Naive thymus-derived CD8-positive, alpha-beta T cell (primary cell): ENCODE measurements at regions not wholly inside any gene's neighbourhood (a gene's known extent, or its start where the extent isn't known, plus 50 kb on each side); places are given as distances from the start of the nearest gene placed in this dataset.

ENCODE experiments used
- ATAC-seq, 2 donors: fragments of 150-1000 bp; cut with Tn5 transposase in 1 of 2; sonication (Bioruptor Pico), chemical (Tn5 transposase) in 1 of 2; 1 replicate in 1 of 2; 2 replicates in 1 of 2; pipeline ENCODE4 v1.10.0; 2021; ENCODE audit warnings: mild to moderate bottlenecking in 2 of 2, moderate library complexity in 2 of 2
- POLR2A ChIA-PET: fragments of 350-600 bp; sonication (Branson Sonifier 250); formaldehyde crosslinking; loops from one replicate; lab custom pipeline; 2021; ENCODE audit warnings: antibody characterized with exemption; lab: Charles Lee
- DNase-seq, 10 donors: peaks; one replicate each; pipeline versions ENCODE4 v3.0.0 to v3.0.0-alpha.2; 2020 to 2022
- H3K27ac Mint-ChIP-seq, 10 donors: one replicate each; pipeline ENCODE4 v1.8.0; 2020 to 2022; ENCODE audit warnings: mild to moderate bottlenecking in 10 of 10, mixed read lengths in 10 of 10, moderate library complexity in 4 of 10, inconsistent platforms in 1 of 10
- H3K27me3 Mint-ChIP-seq, 5 donors: one replicate each; pipeline ENCODE4 v1.8.0; 2021 to 2022; ENCODE audit warnings: mixed read lengths in 5 of 5
- H3K36me3 Mint-ChIP-seq, 3 donors: one replicate each; pipeline ENCODE4 v1.8.0; 2020 to 2022; ENCODE audit warnings: mixed read lengths in 3 of 3, mild to moderate bottlenecking in 2 of 3, inconsistent platforms in 1 of 3
- H3K4me1 Mint-ChIP-seq, 4 donors: one replicate each; pipeline ENCODE4 v1.8.0; 2021 to 2022; ENCODE audit warnings: mixed read lengths in 4 of 4
- H3K4me3 Mint-ChIP-seq, 10 donors: one replicate each; pipeline ENCODE4 v1.8.0; 2020 to 2022; ENCODE audit warnings: mild to moderate bottlenecking in 10 of 10, mixed read lengths in 10 of 10, moderate library complexity in 6 of 10, inconsistent platforms in 1 of 10
- H3K9me3 Mint-ChIP-seq, 9 donors: one replicate each; pipeline ENCODE4 v1.8.0; 2020 to 2022; ENCODE audit warnings: mixed read lengths in 9 of 9, mild to moderate bottlenecking in 3 of 9, inconsistent platforms in 1 of 9, moderate library complexity in 1 of 9

DNA sequence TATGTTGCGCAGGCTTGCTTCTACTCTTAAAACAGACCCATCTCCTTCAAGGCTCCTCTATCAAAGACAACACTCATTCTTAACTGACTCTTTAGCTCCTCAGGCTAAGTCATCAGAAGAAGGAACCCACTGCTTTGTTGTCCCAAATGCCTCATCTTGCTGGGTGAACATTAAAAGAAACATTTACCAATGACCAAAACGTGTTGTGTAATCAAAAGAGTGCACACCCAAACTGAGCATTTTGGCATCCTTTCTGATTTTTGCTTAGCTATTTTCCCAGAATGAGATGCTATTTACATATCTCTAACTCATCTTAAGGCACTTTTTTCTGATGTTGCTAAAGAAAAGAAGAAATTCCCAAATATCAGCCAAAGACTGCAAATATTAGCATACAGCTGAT is 131.7 kb upstream of the VCX3A start:
- Mint-ChIP-seq H3K4me1 (no peaks in the 10 kb centered on the region), H3K27me3 (no peaks in the 10 kb centered on the region)

GRCh38 chrX:6661736-6662135 is 126.8 kb upstream of the VCX3A start:
- DNase-seq (no peak), ATAC-seq (no peak)
- H3K9me3 Mint-ChIP-seq: peaks cover 0 to 20% (median 5%) of the 10 kb centered on the region in 9 donors
- no peaks in the 10 kb centered on the region for H3K27me3 Mint-ChIP-seq
- peaks cover 0 to 18% (median 0%) of the 10 kb centered on the region in 3 donors for H3K36me3 Mint-ChIP-seq
- no peak overlapping the region for H3K27ac Mint-ChIP-seq
- H3K4me1 Mint-ChIP-seq: no peaks in the 10 kb centered on the region
- H3K4me3 Mint-ChIP-seq: no peak overlapping the region
- POLR2A ChIA-PET: no interaction called here

More for the DNA sequence above, 131.7 kb upstream of the VCX3A start:
- Mint-ChIP-seq H3K4me3 (no peak overlapping the region), H3K9me3 (peaks cover 0 to under 1% (median 0%) of the 10 kb centered on the region in 9 donors), H3K36me3 (no peaks in the 10 kb centered on the region), H3K27ac (no peak overlapping the region)
- POLR2A ChIA-PET: no interaction called here
- no peak for DNase-seq
- no peak for ATAC-seq

- Mint-ChIP-seq H3K36me3 (peaks cover 0 to 18% (median 0%) of the 10 kb centered on the region in 3 donors), H3K27ac (no peak overlapping the region), H3K27me3 (no peaks in the 10 kb centered on the region), H3K4me3 (no peak overlapping the region), H3K4me1 (no peaks in the 10 kb centered on the region), H3K9me3 (peaks cover 0 to 20% (median 5%) of the 10 kb centered on the region in 9 donors)
- DNase-seq (no peak), ATAC-seq (no peak)
- POLR2A ChIA-PET: no interaction called here
These were observed 125.8 kb upstream of the VCX3A start for GRCh38 chrX:6660567-6661264.

GRCh38 chrX:6645216-6645615 is 110.3 kb upstream of the VCX3A start:
- Mint-ChIP-seq H3K4me1 (no peaks in the 10 kb centered on the region), H3K36me3 (no peaks in the 10 kb centered on the region), H3K4me3 (no peak overlapping the region), H3K27me3 (no peaks in the 10 kb centered on the region), H3K27ac (no peak overlapping the region), H3K9me3 (peaks cover 0 to 8% (median 0%) of the 10 kb centered on the region in 9 donors)
- ATAC-seq (no peak), DNase-seq (no peak)
- POLR2A ChIA-PET: no interaction called here

DNA sequence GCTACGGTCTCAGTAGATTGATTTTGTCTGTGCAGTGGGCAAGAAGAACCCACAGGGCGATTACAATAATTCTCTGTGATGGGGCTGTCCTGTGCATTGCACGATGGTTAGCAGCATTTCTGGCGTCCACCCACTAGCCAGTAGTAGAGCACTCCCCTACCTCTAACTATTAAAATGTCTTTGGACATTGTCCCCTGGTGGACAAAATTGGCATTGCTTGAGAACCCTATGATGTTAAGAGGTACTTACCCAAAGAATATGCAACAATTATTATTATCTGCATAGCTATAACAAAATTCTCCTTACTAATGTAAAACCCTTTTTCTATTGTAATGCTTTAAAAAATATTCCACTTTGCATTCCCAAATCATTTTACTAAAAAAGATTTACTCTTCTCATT is 109.5 kb upstream of the VCX3A start:
- peaks cover 0 to 8% (median 0%) of the 10 kb centered on the region in 9 donors for H3K9me3 Mint-ChIP-seq
- ATAC-seq: no peak
- no peaks in the 10 kb centered on the region for H3K4me1 Mint-ChIP-seq
- no peaks in the 10 kb centered on the region for H3K36me3 Mint-ChIP-seq
- DNase-seq: no peak
- POLR2A ChIA-PET: no interaction called here
- H3K27me3 Mint-ChIP-seq: no peaks in the 10 kb centered on the region
- no peak overlapping the region for H3K27ac Mint-ChIP-seq
- H3K4me3 Mint-ChIP-seq: no peak overlapping the region

DNA sequence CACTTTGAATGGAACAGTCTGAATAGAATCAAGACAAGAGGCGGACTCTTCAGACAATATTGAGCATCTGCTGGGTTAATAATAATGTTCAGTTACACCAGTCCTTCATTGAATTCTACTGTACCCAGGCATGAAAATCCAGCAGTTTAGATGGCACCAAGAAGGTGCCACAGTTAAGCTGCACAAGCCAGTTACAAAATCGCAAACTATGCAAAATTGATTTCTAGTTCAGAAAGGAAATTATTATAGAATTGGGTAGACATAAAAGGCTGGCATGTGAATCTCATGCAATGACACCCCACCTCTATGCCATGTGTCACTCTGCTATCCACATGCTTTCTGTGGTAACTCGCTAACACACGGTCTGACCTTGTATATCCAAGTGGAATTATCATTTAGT is 105.8 kb upstream of the VCX3A start:
- H3K9me3 Mint-ChIP-seq: peaks cover 0 to 7% (median 0%) of the 10 kb centered on the region in 9 donors
- no peaks in the 10 kb centered on the region for H3K36me3 Mint-ChIP-seq
- H3K27ac Mint-ChIP-seq: no peak overlapping the region
- no peaks in the 10 kb centered on the region for H3K4me1 Mint-ChIP-seq
- no peak for DNase-seq
- H3K27me3 Mint-ChIP-seq: no peaks in the 10 kb centered on the region
- H3K4me3 Mint-ChIP-seq: no peak overlapping the region
- POLR2A ChIA-PET: no interaction called here
- ATAC-seq: no peak

DNA sequence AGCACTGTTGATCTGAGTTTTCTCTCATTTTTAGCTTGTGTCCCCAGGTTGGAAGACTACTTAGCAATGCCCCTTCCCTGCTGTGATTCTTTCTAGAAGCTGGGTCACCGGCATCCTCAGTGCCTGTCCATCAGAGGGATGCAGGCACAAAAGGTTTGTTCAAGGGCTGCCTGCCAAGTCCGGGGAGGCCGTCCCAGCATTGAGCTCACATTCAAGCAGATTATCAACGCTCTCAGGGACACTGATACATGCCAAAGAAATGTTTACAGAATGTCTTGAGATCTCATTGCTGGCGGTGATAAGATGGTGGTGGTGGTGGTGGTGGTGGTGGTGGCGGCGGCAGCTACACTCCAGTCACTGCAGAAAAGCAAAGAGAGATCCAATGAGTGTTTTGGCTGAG is 79.6 kb upstream of the VCX3A start:
- ATAC-seq: no peak
- POLR2A ChIA-PET: no interaction called here
- peaks cover 0 to 13% (median 2%) of the 10 kb centered on the region in 9 donors for H3K9me3 Mint-ChIP-seq
- no peak for DNase-seq
- no peaks in the 10 kb centered on the region for H3K27me3 Mint-ChIP-seq
- peaks cover 0 to 12% (median 0%) of the 10 kb centered on the region in 3 donors for H3K36me3 Mint-ChIP-seq
- no peak overlapping the region for H3K4me3 Mint-ChIP-seq
- H3K4me1 Mint-ChIP-seq: no peaks in the 10 kb centered on the region
- H3K27ac Mint-ChIP-seq: no peak overlapping the region

- DNase-seq: no peak
- H3K27me3 Mint-ChIP-seq: peaks cover 0 to 5% (median 0%) of the 10 kb centered on the region in 5 donors
- ATAC-seq: no peak
- H3K4me1 Mint-ChIP-seq: no peaks in the 10 kb centered on the region
- H3K27ac Mint-ChIP-seq: no peak overlapping the region
- POLR2A ChIA-PET: no interaction called here
- no peaks in the 10 kb centered on the region for H3K36me3 Mint-ChIP-seq
- peaks cover 0 to 10% (median 0%) of the 10 kb centered on the region in 9 donors for H3K9me3 Mint-ChIP-seq
- H3K4me3 Mint-ChIP-seq: no peak overlapping the region
These were observed 64.4 kb upstream of the VCX3A start for GRCh38 chrX:6599230-6599860.
